ENCODE measurements at regions not wholly inside any gene's neighbourhood (a gene's known extent, or its start where the extent isn't known, plus 50 kb on each side); places are given as distances from the start of the nearest gene placed in this dataset.

- Histone ChIP-seq H3K4ac (ENCODE audit: low read depth, low read length) (no peak overlapping the region), H2BK15ac (ENCODE audit: low read depth, low read length) (no peak overlapping the region), H3K27me3 (ENCODE audit: insufficient read depth, low read length) (no peaks in the 10 kb centered on the region), H3K9me3 (ENCODE audit: control insufficient read depth, low read depth, low read length) (no peaks in the 10 kb centered on the region), H3K23me2 (ENCODE audit: insufficient read length, low read depth, low read length, poor library complexity, severe bottlenecking) (no peaks in the 10 kb centered on the region), H3K23ac (ENCODE audit: insufficient read length, low read depth, low read length) (no peak overlapping the region), H2BK120ac (ENCODE audit: low read depth, low read length, poor library complexity, severe bottlenecking) (no peak overlapping the region), H3K14ac (ENCODE audit: insufficient read depth, low read length) (no peak overlapping the region), H3K4me2 (ENCODE audit: insufficient read depth, insufficient read length, low read length) (no peak overlapping the region), H2BK20ac (ENCODE audit: low read depth, low read length, poor library complexity, severe bottlenecking) (no peak overlapping the region), H2AFZ (ENCODE audit: low read length) (no peak overlapping the region), H4K20me1 (ENCODE audit: control insufficient read depth, insufficient read depth, insufficient read length) (no peaks in the 10 kb centered on the region), H3K79me2 (ENCODE audit: insufficient read depth, low read length) (no peaks in the 10 kb centered on the region), H3K4me1 (ENCODE audit: insufficient read depth, low read length) (0 out of 2 replicates have a peak, but pooled peaks cover 3% of the 10 kb centered on the region), H2BK5ac (ENCODE audit: insufficient read length, low read length) (no peak overlapping the region), H2BK12ac (ENCODE audit: insufficient read length, low read depth, low read length) (no peak overlapping the region), H3K18ac (ENCODE audit: insufficient read length, low read depth, low read length) (no peak overlapping the region), H4K91ac (ENCODE audit: insufficient read length, low read depth, low read length) (no peak overlapping the region), H3K27ac (ENCODE audit: insufficient read length, low read depth, low read length) (no peak overlapping the region), H3K79me1 (ENCODE audit: insufficient read depth, low read depth, low read length, poor library complexity, severe bottlenecking) (no peaks in the 10 kb centered on the region), H4K5ac (ENCODE audit: insufficient read length, low read depth, low read length) (no peak overlapping the region), H4K8ac (replicated peaks; ENCODE audit: insufficient read length, low read depth, low read length) (no peak overlapping the region), H3T11ph (ENCODE audit: low read length) (no peak overlapping the region), H2AK5ac (ENCODE audit: insufficient read length, low read length) (no peak overlapping the region), H3K56ac (ENCODE audit: insufficient read length, low read depth, low read length) (no peak overlapping the region), H3K9ac (ENCODE audit: extremely low read depth, insufficient read length, low read length) (no peak overlapping the region)
- peaks cover 18 to 21% of the 10 kb centered on the region in 2 experiments for H3K4me1 Mint-ChIP-seq
- DNase-seq, result no peak
- no peak overlapping the region for H3K27ac Mint-ChIP-seq
- no CpG with 5 or more reads among the region's 3 CpGs for whole genome bisulfite sequencing (ENCODE audit: extremely low coverage, insufficient read length, low lambda C conversion rate)
- H3K9me3 Mint-ChIP-seq, result no peaks in the 10 kb centered on the region
- no peak overlapping the region for H3K4me3 Mint-ChIP-seq
- peak; percentile 42 for TF ChIP-seq CTCF (conservative IDR thresholded peaks at IDR 0.05)
- no peaks in the 10 kb centered on the region for H3K36me3 Mint-ChIP-seq (ENCODE audit: insufficient read depth in 1 of 3, low read depth in 3 of 3)
- H3K27me3 Mint-ChIP-seq (ENCODE audit: low read depth), result no peaks in the 10 kb centered on the region
Observed at GRCh38 chr1:106957795-106958194, 98.7 kb upstream of the PRMT6 start.

Data from H9 (cell line).